SK-N-SH (cell line): ENCODE measurements at regions not wholly inside any gene's neighbourhood (a gene's known extent, or its start where the extent isn't known, plus 50 kb on each side); places are given as distances from the start of the nearest gene placed in this dataset.

Source experiments
- CTCF ChIA-PET: fragments of 300-600, 350-600 bp; formaldehyde crosslinking; extraction: SDS; loops from one replicate; lab custom pipeline; 2021; lab: Yijun Ruan, JAX
- POLR2A ChIA-PET: fragments of 350-600 bp; sonication (Branson Sonifier 250); formaldehyde crosslinking; extraction: SDS; loops from one replicate; lab custom pipeline; 2020; ENCODE audit warnings: antibody characterized with exemption, inconsistent platforms; lab: Yijun Ruan, JAX
- DNase-seq: peaks from one replicate; pipeline ENCODE4 v3.0.0; 2012
- H2AFZ ChIP-seq: fragments of 200-600 bp; sonication (generic); 2 replicates; pipeline ENCODE4 v1.8.1; 2016; ENCODE audit warnings: antibody characterized with exemption, mild to moderate bottlenecking, low read depth
- H3F3A ChIP-seq: fragments of 200-600 bp; sonication (generic); replicated peaks from 2 replicates; pipeline ENCODE3; 2016; ENCODE audit warnings: antibody characterized with exemption, mild to moderate bottlenecking; ENCODE audit not compliant: insufficient read depth
- H3K27ac ChIP-seq, 2 experiments: fragments of 200-500 bp in 1 of 2; fragments of 200-600 bp in 1 of 2; sonication (Bioruptor generic) in 1 of 2; sonication (generic), shearing (Covaris generic) in 1 of 2; 2 replicates each; pipeline versions ENCODE4 v1.5.1 to v1.6.1; 2014 to 2016; ENCODE audit warnings: low read depth in 2 of 2, inconsistent platforms in 1 of 2, low read length in 1 of 2, mild to moderate bottlenecking in 1 of 2, mixed read lengths in 1 of 2
- H3K27me3 ChIP-seq: fragments of 200-600 bp; sonication (generic), shearing (Covaris generic); 2 replicates; pipeline ENCODE4 v1.6.1; 2016; ENCODE audit warnings: mixed run types; ENCODE audit not compliant: insufficient read depth
- H3K36me3 ChIP-seq, 2 experiments: fragments of 200-500 bp in 1 of 2; fragments of 200-600 bp in 1 of 2; sonication (Bioruptor generic) in 1 of 2; sonication (generic) in 1 of 2; replicated peaks in 1 of 2; 2 replicates each; pipeline versions ENCODE3 to v1.5.1; 2014 to 2016; ENCODE audit warnings: low read length in 1 of 2, mild to moderate bottlenecking in 1 of 2; ENCODE audit not compliant: insufficient read depth in 2 of 2, control insufficient read depth in 1 of 2
- H3K4me1 ChIP-seq, 2 experiments: fragments of 200-500 bp in 1 of 2; fragments of 200-600 bp in 1 of 2; sonication (Bioruptor generic) in 1 of 2; sonication (generic), shearing (Covaris generic) in 1 of 2; 2 replicates each; pipeline versions ENCODE4 v1.5.1 to v1.6.1; 2014 to 2016; ENCODE audit warnings: low read depth in 1 of 2, low read length in 1 of 2, mixed run types in 1 of 2; ENCODE audit not compliant: insufficient read depth in 2 of 2, control insufficient read depth in 1 of 2
- H3K4me2 ChIP-seq: fragments of 200-600 bp; sonication (generic), shearing (Covaris generic); 2 replicates; pipeline ENCODE4 v1.6.1; 2017; ENCODE audit warnings: mixed run types
- H3K4me3 ChIP-seq, 2 experiments: fragments of 200-500 bp in 1 of 2; fragments of 200-600 bp in 1 of 2; sonication (Bioruptor generic) in 1 of 2; sonication (generic), shearing (Covaris generic) in 1 of 2; 2 replicates each; pipeline versions ENCODE4 v1.5.1 to v1.8.1; 2014 to 2016; ENCODE audit warnings: low read depth in 2 of 2, inconsistent platforms in 1 of 2, low read length in 1 of 2, mild to moderate bottlenecking in 1 of 2, mixed read lengths in 1 of 2, moderate library complexity in 1 of 2
- H3K79me2 ChIP-seq: fragments of 200-600 bp; sonication (generic); 2 replicates; pipeline ENCODE4 v1.8.1; 2017; ENCODE audit warnings: mild to moderate bottlenecking; ENCODE audit not compliant: insufficient read depth
- H3K9ac ChIP-seq: fragments of 200-600 bp; sonication (generic); 2 replicates; pipeline ENCODE4 v1.6.1; 2017; ENCODE audit warnings: mixed run types
- H3K9me2 ChIP-seq: fragments of 200-600 bp; sonication (generic); 2 replicates; pipeline ENCODE4 v1.6.1; 2017; ENCODE audit warnings: mixed run types
- H3K9me3 ChIP-seq: fragments of 200-600 bp; sonication (generic); 2 replicates; pipeline ENCODE4 v1.6.1; 2017; ENCODE audit warnings: mixed run types, mild to moderate bottlenecking, moderate library complexity
- H4K20me1 ChIP-seq: fragments of 200-600 bp; sonication (generic); 2 replicates; pipeline ENCODE4 v1.6.1; 2017; ENCODE audit warnings: mild to moderate bottlenecking, mixed run types; ENCODE audit not compliant: insufficient read depth
- ELF1 ChIP-seq: IDR thresholded peaks from 2 replicates; pipeline ENCODE4 v1.4.0; 2012
- EP300 ChIP-seq, 2 experiments: IDR thresholded peaks; 2 replicates each; pipeline versions ENCODE4 v1.4.0 to v1.6.1; 2012; ENCODE audit warnings: borderline replicate concordance in 1 of 2, low read depth in 1 of 2, low read length in 1 of 2
- FOXJ3 ChIP-seq: sonication (generic); formaldehyde crosslinking; IDR thresholded peaks from 2 replicates; pipeline ENCODE4 v1.5.1; 2020; ENCODE audit warnings: mild to moderate bottlenecking, missing genetic modification reagents
- FOXM1 ChIP-seq: IDR thresholded peaks from 2 replicates; pipeline ENCODE4 v1.4.0; 2012; ENCODE audit warnings: low read depth, mild to moderate bottlenecking
- GABPA ChIP-seq: IDR thresholded peaks from 2 replicates; pipeline ENCODE4 v1.4.0; 2012; ENCODE audit warnings: low read depth, mild to moderate bottlenecking
- JUND ChIP-seq: IDR thresholded peaks from 2 replicates; pipeline ENCODE4 v1.4.0; 2012
- MAX ChIP-seq: IDR thresholded peaks from 2 replicates; pipeline ENCODE4 v1.4.0; 2012; ENCODE audit warnings: low read depth
- MEF2A ChIP-seq: IDR thresholded peaks from 2 replicates; pipeline ENCODE4 v1.4.0; 2012; ENCODE audit warnings: low read depth, borderline replicate concordance
- MXI1 ChIP-seq: IDR thresholded peaks from 2 replicates; pipeline ENCODE4 v1.6.1; 2012; ENCODE audit warnings: mild to moderate bottlenecking, low read depth, low read length, improper control_type of control experiment
- NFIC ChIP-seq: IDR thresholded peaks from 2 replicates; pipeline ENCODE4 v1.4.0; 2012; ENCODE audit warnings: borderline replicate concordance
- PBX3 ChIP-seq: IDR thresholded peaks from 2 replicates; pipeline ENCODE4; 2012
- POLR2AphosphoS5 ChIP-seq: IDR thresholded peaks from 2 replicates; pipeline ENCODE4 v1.6.1; 2012; ENCODE audit warnings: low read depth, low read length
- RAD21 ChIP-seq: IDR thresholded peaks from 2 replicates; pipeline ENCODE4 v1.6.1; 2012; ENCODE audit warnings: mild to moderate bottlenecking, low read length
- REST ChIP-seq: IDR thresholded peaks from 2 replicates; pipeline ENCODE4 v1.6.1; 2012; ENCODE audit warnings: mild to moderate bottlenecking, low read depth, low read length, moderate library complexity
- SMC3 ChIP-seq: IDR thresholded peaks from 2 replicates; pipeline ENCODE4 v1.6.1; 2012; ENCODE audit warnings: low read depth, low read length, improper control_type of control experiment
- TAF1 ChIP-seq: IDR thresholded peaks from 2 replicates; pipeline ENCODE4 v1.6.1; 2012; ENCODE audit warnings: low read depth, mild to moderate bottlenecking, low read length, moderate library complexity, borderline replicate concordance
- TEAD4 ChIP-seq: IDR thresholded peaks from 2 replicates; pipeline ENCODE4 v1.4.0; 2012; ENCODE audit warnings: mild to moderate bottlenecking, borderline replicate concordance; ENCODE audit not compliant: insufficient read depth
- USF1 ChIP-seq: IDR thresholded peaks from 2 replicates; pipeline ENCODE4 v1.4.0; 2012; ENCODE audit warnings: low read depth, borderline replicate concordance
- WGBS: methylation state at CpG from one replicate; pipeline ENCODE4 v1.1.6; 2017; ENCODE audit warnings: low lambda C conversion rate; 5-methylcytosine and 5-hydroxymethylcytosine counted together

- TF ChIP-seq REST (no peak), MEF2A (no peak), FOXJ3 (CRISPR knock-in tag) (no peak), TEAD4 (no peak), NFIC (no peak)
Measured at GRCh38 chr17:14444915-14445314, 144.0 kb downstream of the HS3ST3B1 start (continued).

GRCh38 chr17:14442798-14443528 lies 142.1 kb downstream of the HS3ST3B1 start:
- no peak overlapping the region for H3K9ac ChIP-seq
- no peaks in the 10 kb centered on the region for H3K9me2 ChIP-seq
- no peak overlapping the region for H3K4me2 ChIP-seq
- no peaks in the 10 kb centered on the region; the same call in 1 of the 2 replicates for H3K27me3 ChIP-seq
- H3K27ac ChIP-seq, result no peak overlapping the region
- H3K36me3 ChIP-seq, result no peaks in the 10 kb centered on the region
- no peaks in the 10 kb centered on the region for H4K20me1 ChIP-seq
- CTCF ChIA-PET, result no interaction called here
- no peak for DNase-seq
- 5% methylated on average over 4 of the region's 4 CpGs for WGBS
- POLR2A ChIA-PET, result no interaction called here
- no peak overlapping the region for H2AFZ ChIP-seq
- H3K79me2 ChIP-seq, result no peaks in the 10 kb centered on the region
- H3F3A ChIP-seq, result no peaks in the 10 kb centered on the region
- TF ChIP-seq ELF1 (no peak), FOXM1 (no peak), SMC3 (no peak), USF1 (no peak), EP300 (IDR thresholded peaks at IDR 0.05; ENCODE audit: borderline replicate concordance in 1 of 2, low read depth in 1 of 2, low read length in 1 of 2) (no peak), JUND (no peak), NFIC (no peak), POLR2AphosphoS5 (no peak), TAF1 (no peak), GABPA (no peak), PBX3 (no peak), MAX (no peak), MXI1 (no peak), RAD21 (no peak)
- no peaks in the 10 kb centered on the region for H3K4me1 ChIP-seq
- no peaks in the 10 kb centered on the region for H3K9me3 ChIP-seq
- no peak overlapping the region for H3K4me3 ChIP-seq
